ENCODE measurements at regions not wholly inside any gene's neighbourhood (a gene's known extent, or its start where the extent isn't known, plus 50 kb on each side); places are given as distances from the start of the nearest gene placed in this dataset.

GRCh38 chr12:3987571-3987970 is 114.4 kb upstream of the PARP11 start:
- FAIRE-seq, result no peak
- no peak for TF ChIP-seq POLR2A (IDR thresholded peaks at IDR 0.05; ENCODE audit: low read depth, low read length)
- no peak for DNase-seq (ENCODE audit: insufficient read length, low spot score)

- DNase-seq (ENCODE audit: insufficient read length, low spot score) (no peak), FAIRE-seq (no peak)
- TF ChIP-seq POLR2A (IDR thresholded peaks at IDR 0.05; ENCODE audit: low read depth, low read length), result no peak
Measured at GRCh38 chr12:3980504-3981272, 107.5 kb upstream of the PARP11 start.

DNA sequence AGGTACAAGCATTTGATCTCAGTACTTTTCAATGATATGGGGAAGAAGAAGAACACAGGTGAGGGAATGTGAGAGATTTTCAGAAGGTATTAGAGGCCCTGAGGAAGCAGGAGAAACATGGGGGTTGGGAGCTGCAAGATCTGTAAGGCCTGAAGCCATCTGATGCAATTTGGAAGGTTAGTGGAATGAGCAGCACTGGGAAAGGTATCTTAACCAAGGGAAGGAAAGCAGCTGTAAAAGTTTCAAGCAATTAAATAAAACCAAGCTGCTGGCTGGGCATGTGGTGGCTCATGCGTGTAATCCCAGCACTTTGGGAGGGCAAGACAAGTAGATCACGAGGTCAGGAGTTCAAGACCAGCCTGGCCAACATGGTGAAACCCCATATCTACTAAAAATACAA is 104.4 kb upstream of the PARP11 start:
- no peak for FAIRE-seq
- no peak for DNase-seq (ENCODE audit: insufficient read length, low spot score)

GRCh38 chr12:3976351-3976938 is 103.2 kb upstream of the PARP11 start:
- DNase-seq (ENCODE audit: insufficient read length, low spot score) (no peak), FAIRE-seq (no peak)
- TF ChIP-seq POLR2A (IDR thresholded peaks at IDR 0.05; ENCODE audit: low read depth, low read length), result no peak

More for the DNA sequence above, 104.4 kb upstream of the PARP11 start:
- TF ChIP-seq POLR2A (IDR thresholded peaks at IDR 0.05; ENCODE audit: low read depth, low read length), result no peak

GRCh38 chr12:3975652-3976051 is 102.5 kb upstream of the PARP11 start:
- TF ChIP-seq POLR2A (IDR thresholded peaks at IDR 0.05; ENCODE audit: low read depth, low read length), result no peak
- FAIRE-seq (no peak), DNase-seq (ENCODE audit: insufficient read length, low spot score) (no peak)

- DNase-seq (ENCODE audit: insufficient read length, low spot score) (no peak), FAIRE-seq (no peak)
- no peak for TF ChIP-seq POLR2A (IDR thresholded peaks at IDR 0.05; ENCODE audit: low read depth, low read length)
Measured at GRCh38 chr12:3974883-3975282, 101.7 kb upstream of the PARP11 start.

- TF ChIP-seq POLR2A (IDR thresholded peaks at IDR 0.05; ENCODE audit: low read depth, low read length), result no peak
- no peak for FAIRE-seq
- DNase-seq (ENCODE audit: insufficient read length, low spot score), result no peak
Measured at GRCh38 chr12:3973973-3974644, 100.9 kb upstream of the PARP11 start.

GRCh38 chr12:3973269-3973884 is 100.2 kb upstream of the PARP11 start:
- no peak for DNase-seq (ENCODE audit: insufficient read length, low spot score)
- TF ChIP-seq POLR2A (IDR thresholded peaks at IDR 0.05; ENCODE audit: low read depth, low read length), result no peak
- no peak for FAIRE-seq

GRCh38 chr12:3972576-3972975 is 99.4 kb upstream of the PARP11 start:
- FAIRE-seq, result no peak

DNA sequence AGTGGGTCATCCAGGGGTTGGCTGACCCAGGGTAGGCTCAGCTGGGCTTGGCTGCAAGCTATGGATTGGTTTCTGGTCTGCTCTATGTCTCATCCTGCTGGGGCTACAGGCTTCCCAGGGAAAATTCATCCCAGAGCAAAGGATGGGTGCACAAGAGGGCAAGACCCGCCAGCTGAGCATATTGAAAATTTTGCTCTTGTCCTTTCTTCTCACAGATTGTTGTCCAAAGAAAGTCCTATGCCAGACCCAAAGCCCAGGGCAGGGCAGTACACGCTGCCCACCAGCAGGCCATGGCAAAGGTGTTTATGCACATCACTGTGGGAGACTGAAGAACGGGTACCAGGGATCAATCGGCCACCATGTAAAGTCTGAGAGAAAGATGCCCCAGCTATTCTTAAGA is 95.3 kb upstream of the PARP11 start:
- no peak for FAIRE-seq
- no peak for TF ChIP-seq POLR2A (IDR thresholded peaks at IDR 0.05; ENCODE audit: low read depth, low read length)

More at GRCh38 chr12:3972576-3972975, 99.4 kb upstream of the PARP11 start:
- DNase-seq (ENCODE audit: insufficient read length, low spot score), result no peak
- TF ChIP-seq POLR2A (IDR thresholded peaks at IDR 0.05; ENCODE audit: low read depth, low read length), result no peak

GRCh38 chr12:3967556-3968160 is 94.5 kb upstream of the PARP11 start:
- DNase-seq (ENCODE audit: insufficient read length, low spot score) (no peak), FAIRE-seq (no peak)
- TF ChIP-seq POLR2A (IDR thresholded peaks at IDR 0.05; ENCODE audit: low read depth, low read length), result no peak

More for the DNA sequence above, 95.3 kb upstream of the PARP11 start:
- DNase-seq (ENCODE audit: insufficient read length, low spot score), result no peak

- FAIRE-seq, result no peak
- no peak for DNase-seq (ENCODE audit: insufficient read length, low spot score)
- TF ChIP-seq POLR2A (IDR thresholded peaks at IDR 0.05; ENCODE audit: low read depth, low read length), result no peak
Measured at GRCh38 chr12:3966376-3966775, 93.2 kb upstream of the PARP11 start.

GRCh38 chr12:3965046-3965445 is 91.8 kb upstream of the PARP11 start:
- no peak for TF ChIP-seq POLR2A (IDR thresholded peaks at IDR 0.05; ENCODE audit: low read depth, low read length)
- no peak for DNase-seq (ENCODE audit: insufficient read length, low spot score)
- FAIRE-seq, result no peak

GRCh38 chr12:3964439-3964838 is 91.2 kb upstream of the PARP11 start:
- FAIRE-seq (no peak), DNase-seq (ENCODE audit: insufficient read length, low spot score) (no peak)
- TF ChIP-seq POLR2A (IDR thresholded peaks at IDR 0.05; ENCODE audit: low read depth, low read length), result no peak
